ENCODE measurements at regions not wholly inside any gene's neighbourhood (a gene's known extent, or its start where the extent isn't known, plus 50 kb on each side); places are given as distances from the start of the nearest gene placed in this dataset.

GRCh38 chr13:44826591-44827350 lies 162.5 kb downstream of the NUFIP1 start:
- TF ChIP-seq POLR2A (IDR thresholded peaks at IDR 0.05) (no peak), CTCF (IDR thresholded peaks at IDR 0.05 in 8 of 11, conservative IDR thresholded peaks at IDR 0.05 in 3 of 11) (no peak), POLR2AphosphoS5 (IDR thresholded peaks at IDR 0.05) (no peak)

Measured in spleen (tissue), 7 donors.